Body of pancreas (tissue), 4 donors: ENCODE measurements at regions not wholly inside any gene's neighbourhood (a gene's known extent, or its start where the extent isn't known, plus 50 kb on each side); places are given as distances from the start of the nearest gene placed in this dataset.
A peak's percentile ranks its signal among the peaks of the same experiment; 100 is the strongest.

ENCODE experiments used
- ATAC-seq: fragments of 150-250 bp; one replicate; pipeline ENCODE4 v1.9.1; 2016
- DNase-seq, 4 donors: peaks; one replicate each; pipeline ENCODE4 v3.0.0-alpha.2; 2019
- H3K27ac ChIP-seq, 4 donors: fragments of 200-600 bp; sonication (generic); 1 replicate in 3 of 4; 2 replicates in 1 of 4; pipeline versions ENCODE4 v1.5.1 to v1.6.1; 2016 to 2019; ENCODE audit warnings: mild to moderate bottlenecking in 1 of 4, mixed read lengths in 1 of 4, moderate library complexity in 1 of 4
- H3K27me3 ChIP-seq, 2 donors: fragments of 200-600 bp; sonication (generic); one replicate each; pipeline ENCODE4 v1.6.0; 2016; ENCODE audit warnings: mild to moderate bottlenecking in 1 of 2
- H3K36me3 ChIP-seq, 2 donors: fragments of 200-600 bp; sonication (generic); replicated peaks in 1 of 2; 2 replicates each; pipeline ENCODE4 v1.5.1; 2016; ENCODE audit warnings: low read depth in 2 of 2; ENCODE audit not compliant: insufficient read depth in 1 of 2
- H3K4me1 ChIP-seq: fragments of 200-600 bp; sonication (generic); one replicate; pipeline ENCODE4 v1.6.0; 2016
- H3K4me3 ChIP-seq, 2 donors: fragments of 200-600 bp; sonication (generic); 1 replicate in 1 of 2; 2 replicates in 1 of 2; pipeline ENCODE4 v1.5.1; 2016 to 2019
- H3K9me3 ChIP-seq, 3 donors: fragments of 200-600 bp; sonication (generic); 1 replicate in 2 of 3; 2 replicates in 1 of 3; pipeline ENCODE4 v1.5.1; 2016
- POLR2A ChIP-seq, 3 donors: fragments of 450-650 bp; IDR thresholded peaks; one replicate each; pipeline ENCODE4 v1.6.1; 2016; ENCODE audit warnings: antibody characterized with exemption in 3 of 3, mild to moderate bottlenecking in 2 of 3
- WGBS, 2 donors: methylation state at CpG; one replicate each; pipeline ENCODE4 v1.1.5; 2017; 5-methylcytosine and 5-hydroxymethylcytosine counted together
- intact Hi-C: fragments of 100-400 bp; cut with DNase I; formaldehyde crosslinking; loops from one replicate; pipeline ENCODE4 v1.15.1; 2023
- TF ChIP-seq, protein P1 (sequence below), 7 experiments: fragments of 450-650 bp in 4 of 7; fragments of 200-600 bp in 3 of 7; sonication (generic) in 3 of 7; IDR thresholded peaks; one replicate each; pipeline ENCODE4 v1.5.1; 2016 to 2019; ENCODE audit warnings: antibody characterized with exemption in 7 of 7

GRCh38 chr9:117775591-117775990, 71.4 kb downstream of the TLR4 start:
- intact Hi-C loops: no loop called here
- ATAC-seq (no peak), DNase-seq (no peak)
- Histone ChIP-seq H3K4me3 (no peak overlapping the region), H3K9me3 (no peaks in the 10 kb centered on the region), H3K4me1 (no peaks in the 10 kb centered on the region), H3K36me3 (no peaks in the 10 kb centered on the region), H3K27ac (no peak overlapping the region), H3K27me3 (no peaks in the 10 kb centered on the region)
- TF ChIP-seq, protein P1, sequence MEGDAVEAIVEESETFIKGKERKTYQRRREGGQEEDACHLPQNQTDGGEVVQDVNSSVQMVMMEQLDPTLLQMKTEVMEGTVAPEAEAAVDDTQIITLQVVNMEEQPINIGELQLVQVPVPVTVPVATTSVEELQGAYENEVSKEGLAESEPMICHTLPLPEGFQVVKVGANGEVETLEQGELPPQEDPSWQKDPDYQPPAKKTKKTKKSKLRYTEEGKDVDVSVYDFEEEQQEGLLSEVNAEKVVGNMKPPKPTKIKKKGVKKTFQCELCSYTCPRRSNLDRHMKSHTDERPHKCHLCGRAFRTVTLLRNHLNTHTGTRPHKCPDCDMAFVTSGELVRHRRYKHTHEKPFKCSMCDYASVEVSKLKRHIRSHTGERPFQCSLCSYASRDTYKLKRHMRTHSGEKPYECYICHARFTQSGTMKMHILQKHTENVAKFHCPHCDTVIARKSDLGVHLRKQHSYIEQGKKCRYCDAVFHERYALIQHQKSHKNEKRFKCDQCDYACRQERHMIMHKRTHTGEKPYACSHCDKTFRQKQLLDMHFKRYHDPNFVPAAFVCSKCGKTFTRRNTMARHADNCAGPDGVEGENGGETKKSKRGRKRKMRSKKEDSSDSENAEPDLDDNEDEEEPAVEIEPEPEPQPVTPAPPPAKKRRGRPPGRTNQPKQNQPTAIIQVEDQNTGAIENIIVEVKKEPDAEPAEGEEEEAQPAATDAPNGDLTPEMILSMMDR (IDR thresholded peaks at IDR 0.05): no peak
- no peak for TF ChIP-seq POLR2A (IDR thresholded peaks at IDR 0.05)

DNA sequence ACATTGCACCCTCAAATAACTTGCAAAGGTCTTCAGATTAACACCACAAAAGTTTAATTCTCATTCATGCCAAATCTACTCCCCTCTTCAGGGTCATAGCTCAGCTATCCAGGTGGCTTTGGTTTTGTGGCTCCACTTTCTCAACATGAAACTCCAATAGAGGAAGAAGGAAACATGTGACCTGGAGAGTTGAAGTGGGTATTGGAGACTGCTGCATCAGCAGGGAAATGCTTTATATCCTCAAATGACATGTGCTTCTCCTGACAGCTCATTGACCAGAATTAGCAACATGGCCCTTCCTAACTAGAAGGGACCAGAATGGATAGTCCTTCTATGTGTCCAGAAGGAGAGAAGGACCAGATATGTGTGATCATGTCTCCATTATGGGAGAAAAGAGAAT, 73.6 kb downstream of the TLR4 start:
- Histone ChIP-seq H3K9me3 (no peaks in the 10 kb centered on the region), H3K36me3 (no peaks in the 10 kb centered on the region), H3K27ac (no peak overlapping the region), H3K4me1 (peaks cover 3% of the 10 kb centered on the region), H3K4me3 (no peak overlapping the region), H3K27me3 (no peaks in the 10 kb centered on the region)
- intact Hi-C loops: no loop called here
- TF ChIP-seq, protein P1 (IDR thresholded peaks at IDR 0.05): no peak
- no peak for TF ChIP-seq POLR2A (IDR thresholded peaks at IDR 0.05)
- DNase-seq (peak in 1 of 4 donors; percentile 19), ATAC-seq (no peak)

- H3K36me3 ChIP-seq: no peaks in the 10 kb centered on the region
- DNase-seq (no peak), ATAC-seq (no peak)
- no peaks in the 10 kb centered on the region for H3K27me3 ChIP-seq
- 55 to 71% methylated on average over 3 of the region's 3 CpGs for WGBS, 2 donors
- no peaks in the 10 kb centered on the region for H3K9me3 ChIP-seq
- no peak overlapping the region for H3K27ac ChIP-seq
- TF ChIP-seq POLR2A (IDR thresholded peaks at IDR 0.05): no peak
- TF ChIP-seq, protein P1 (IDR thresholded peaks at IDR 0.05): no peak
- H3K4me3 ChIP-seq: no peak overlapping the region
- peaks cover 15% of the 10 kb centered on the region for H3K4me1 ChIP-seq
- intact Hi-C loops: no loop called here
Observed at GRCh38 chr9:117779760-117780159, 75.6 kb downstream of the TLR4 start.

DNA sequence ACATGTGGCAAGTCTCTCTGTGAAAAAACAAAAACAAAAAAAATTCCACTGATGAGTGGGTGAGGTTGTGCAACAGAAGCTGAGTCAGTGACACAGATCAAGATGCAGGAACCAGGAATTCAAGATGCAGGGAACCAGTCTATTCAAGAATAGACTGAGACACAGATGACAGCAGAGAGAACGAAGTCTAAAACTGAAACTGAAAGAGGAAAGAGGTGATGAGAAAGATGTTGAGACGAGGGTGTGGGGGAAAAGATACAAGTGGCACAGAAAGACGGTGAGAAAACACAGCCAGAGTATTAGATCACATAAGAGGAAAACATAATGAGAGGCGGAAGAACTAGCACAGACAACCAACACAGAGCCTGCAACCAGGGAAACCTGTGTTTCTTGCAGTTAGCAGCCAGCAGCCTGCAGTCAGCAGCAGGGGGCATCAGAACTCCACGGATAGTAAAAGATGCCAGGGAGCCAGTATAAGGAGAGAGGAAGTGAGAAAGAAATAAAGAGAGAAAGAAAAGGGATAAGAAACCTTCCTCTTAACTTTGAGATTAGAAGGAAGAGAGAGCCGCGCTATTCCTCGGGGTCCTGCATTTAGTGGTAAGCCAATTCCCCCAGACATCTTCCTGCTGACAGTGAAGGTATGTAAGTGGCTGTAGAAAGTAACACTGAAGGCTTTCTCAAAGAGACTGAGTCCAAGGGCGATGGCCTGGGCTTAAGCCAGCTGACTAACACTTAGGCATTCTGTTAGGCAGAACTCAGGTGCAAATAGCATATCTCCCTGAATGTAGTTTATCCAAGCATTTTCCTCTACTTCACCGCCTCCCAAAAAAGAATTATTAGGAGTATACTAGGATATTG, 79.0 kb downstream of the TLR4 start:
- TF ChIP-seq, protein P1 (IDR thresholded peaks at IDR 0.05): peak; percentile 52 to 85 (median 57)
- TF ChIP-seq POLR2A (IDR thresholded peaks at IDR 0.05): no peak
- intact Hi-C loops: no loop called here
- Histone ChIP-seq H3K4me1 (peaks cover 15% of the 10 kb centered on the region), H3K36me3 (no peaks in the 10 kb centered on the region), H3K27me3 (no peaks in the 10 kb centered on the region), H3K27ac (no peak overlapping the region), H3K4me3 (no peak overlapping the region), H3K9me3 (no peaks in the 10 kb centered on the region)
- ATAC-seq (peak; percentile 63), DNase-seq (peak; percentile 36 to 67 (median 62))
- WGBS, 2 donors: 17 to 18% methylated on average over 10 of the region's 10 CpGs

GRCh38 chr9:117783828-117784227, 79.6 kb downstream of the TLR4 start:
- H3K4me3 ChIP-seq: no peak overlapping the region
- H3K4me1 ChIP-seq: peaks cover 15% of the 10 kb centered on the region
- no peak overlapping the region for H3K27ac ChIP-seq
- ATAC-seq: peak; percentile 27
- 50 to 73% methylated on average over 1 of the region's 1 CpG for WGBS, 2 donors
- no peaks in the 10 kb centered on the region for H3K27me3 ChIP-seq
- DNase-seq: peak in 1 of 4 donors; percentile 6
- no peaks in the 10 kb centered on the region for H3K36me3 ChIP-seq
- no peaks in the 10 kb centered on the region for H3K9me3 ChIP-seq
- intact Hi-C loops: no loop called here
- no peak for TF ChIP-seq POLR2A (IDR thresholded peaks at IDR 0.05)
- TF ChIP-seq, protein P1 (IDR thresholded peaks at IDR 0.05): no peak
